ENCODE measurements at regions not wholly inside any gene's neighbourhood (a gene's known extent, or its start where the extent isn't known, plus 50 kb on each side); places are given as distances from the start of the nearest gene placed in this dataset.
A peak's percentile ranks its signal among the peaks of the same experiment; 100 is the strongest.

GRCh38 chr16:63188086-63188771, 1152.0 kb upstream of the CDH8 start:
- H3K4me3 ChIP-seq, result peak overlapping the region in 1 of 4 donors; percentile 3
- no peaks in the 10 kb centered on the region for H3K36me3 ChIP-seq
- no peak overlapping the region for H3K27ac ChIP-seq
- H3K4me1 ChIP-seq, result peaks cover 0 to 3% (median 0%) of the 10 kb centered on the region in 3 donors
- no peaks in the 10 kb centered on the region for H3K27me3 ChIP-seq
- DNase-seq (no peak), FAIRE-seq (no peak), ATAC-seq (peak; percentile 78 to 93 (median 90))
- TF ChIP-seq, protein P1, sequence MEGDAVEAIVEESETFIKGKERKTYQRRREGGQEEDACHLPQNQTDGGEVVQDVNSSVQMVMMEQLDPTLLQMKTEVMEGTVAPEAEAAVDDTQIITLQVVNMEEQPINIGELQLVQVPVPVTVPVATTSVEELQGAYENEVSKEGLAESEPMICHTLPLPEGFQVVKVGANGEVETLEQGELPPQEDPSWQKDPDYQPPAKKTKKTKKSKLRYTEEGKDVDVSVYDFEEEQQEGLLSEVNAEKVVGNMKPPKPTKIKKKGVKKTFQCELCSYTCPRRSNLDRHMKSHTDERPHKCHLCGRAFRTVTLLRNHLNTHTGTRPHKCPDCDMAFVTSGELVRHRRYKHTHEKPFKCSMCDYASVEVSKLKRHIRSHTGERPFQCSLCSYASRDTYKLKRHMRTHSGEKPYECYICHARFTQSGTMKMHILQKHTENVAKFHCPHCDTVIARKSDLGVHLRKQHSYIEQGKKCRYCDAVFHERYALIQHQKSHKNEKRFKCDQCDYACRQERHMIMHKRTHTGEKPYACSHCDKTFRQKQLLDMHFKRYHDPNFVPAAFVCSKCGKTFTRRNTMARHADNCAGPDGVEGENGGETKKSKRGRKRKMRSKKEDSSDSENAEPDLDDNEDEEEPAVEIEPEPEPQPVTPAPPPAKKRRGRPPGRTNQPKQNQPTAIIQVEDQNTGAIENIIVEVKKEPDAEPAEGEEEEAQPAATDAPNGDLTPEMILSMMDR (IDR thresholded peaks at IDR 0.05), result no peak
- intact Hi-C loops (cut with DNase I), result no loop called here
- 20 to 25% methylated on average over 7 of the region's 7 CpGs for WGBS, 2 donors
- H3K9me3 ChIP-seq, result no peaks in the 10 kb centered on the region

GRCh38 chr16:63187638-63188037, 1151.4 kb upstream of the CDH8 start:
- 18 to 19% methylated on average over 3 of the region's 3 CpGs for WGBS, 2 donors
- ATAC-seq (peak; percentile 56 to 81 (median 68)), FAIRE-seq (no peak), DNase-seq (no peak)
- intact Hi-C loops (cut with DNase I), result no loop called here
- TF ChIP-seq, protein P1 (IDR thresholded peaks at IDR 0.05), result no peak
- Histone ChIP-seq H3K4me3 (peak overlapping the region in 1 of 4 donors; percentile 3), H3K36me3 (no peaks in the 10 kb centered on the region), H3K27me3 (no peaks in the 10 kb centered on the region), H3K4me1 (peaks cover 0 to 3% (median 0%) of the 10 kb centered on the region in 3 donors), H3K9me3 (no peaks in the 10 kb centered on the region), H3K27ac (no peak overlapping the region)

DNA sequence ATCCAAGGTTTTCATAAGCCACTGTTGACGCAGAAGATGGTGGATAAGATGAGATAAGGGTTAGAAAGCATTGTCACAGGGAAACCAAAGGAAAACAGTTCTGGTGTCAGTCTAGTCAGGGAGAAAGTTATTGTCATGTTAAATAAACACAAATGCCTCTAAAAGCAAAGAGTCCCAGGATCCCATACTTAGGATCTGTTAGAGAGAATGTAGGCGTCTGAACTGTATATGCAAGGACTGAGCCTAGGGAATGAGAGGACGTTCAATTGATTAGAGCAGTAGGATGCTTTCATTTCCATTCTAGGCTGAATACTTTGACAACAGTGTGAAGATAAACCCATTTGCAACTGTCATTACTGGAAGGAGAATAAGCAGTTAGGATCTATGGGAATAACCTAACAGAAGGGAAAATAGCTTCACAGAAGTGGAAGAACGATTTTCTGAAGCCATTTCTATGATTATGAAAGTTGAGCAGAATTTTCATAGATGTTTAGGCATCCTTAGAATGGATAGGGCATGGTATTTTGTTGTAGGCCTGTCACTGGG, 1149.1 kb upstream of the CDH8 start:
- DNase-seq (no peak), FAIRE-seq (no peak), ATAC-seq (no peak)
- Histone ChIP-seq H3K36me3 (no peaks in the 10 kb centered on the region), H3K27ac (no peak overlapping the region), H3K9me3 (no peaks in the 10 kb centered on the region), H3K27me3 (no peaks in the 10 kb centered on the region), H3K4me1 (peaks cover 0 to 3% (median 0%) of the 10 kb centered on the region in 3 donors), H3K4me3 (no peak overlapping the region)
- TF ChIP-seq, protein P1 (IDR thresholded peaks at IDR 0.05), result no peak
- intact Hi-C loops (cut with DNase I), result no loop called here
- 56 to 60% methylated on average over 4 of the region's 4 CpGs for WGBS, 2 donors

- Histone ChIP-seq H3K27ac (no peak overlapping the region), H3K27me3 (no peaks in the 10 kb centered on the region), H3K4me3 (no peak overlapping the region), H3K4me1 (peaks cover 0 to 3% (median 0%) of the 10 kb centered on the region in 3 donors), H3K36me3 (no peaks in the 10 kb centered on the region), H3K9me3 (no peaks in the 10 kb centered on the region)
- ATAC-seq (no peak), DNase-seq (no peak), FAIRE-seq (no peak)
- 56 to 85% methylated on average over 2 of the region's 2 CpGs for WGBS, 2 donors
- TF ChIP-seq, protein P1 (IDR thresholded peaks at IDR 0.05), result no peak
- intact Hi-C loops (cut with DNase I), result no loop called here
Measured at GRCh38 chr16:63183743-63184142, 1147.5 kb upstream of the CDH8 start.

- H3K36me3 ChIP-seq, result no peaks in the 10 kb centered on the region
- H3K9me3 ChIP-seq, result no peaks in the 10 kb centered on the region
- TF ChIP-seq, protein P1 (IDR thresholded peaks at IDR 0.05), result no peak
- H3K4me3 ChIP-seq, result no peak overlapping the region
- no peaks in the 10 kb centered on the region for H3K4me1 ChIP-seq
- intact Hi-C loops (cut with DNase I), result no loop called here
- FAIRE-seq (no peak), ATAC-seq (no peak), DNase-seq (no peak)
- no peak overlapping the region for H3K27ac ChIP-seq
- no peaks in the 10 kb centered on the region for H3K27me3 ChIP-seq
Measured at GRCh38 chr16:63175313-63175712, 1139.1 kb upstream of the CDH8 start.

Measured in pancreas (tissue), 10 donors.